GM21723 (cell line): ENCODE measurements at regions not wholly inside any gene's neighbourhood (a gene's known extent, or its start where the extent isn't known, plus 50 kb on each side); places are given as distances from the start of the nearest gene placed in this dataset.
"Not testable (repeated sequence)": the region's sequence is repeated elsewhere in the genome, so short reads cannot be mapped to it uniquely, and the experiment has no call there.

Source experiments
- ATAC-seq: cut with Tn5 transposase; IDR thresholded peaks from one replicate; pipeline ENCODE4 v1.9.1; 2021; ENCODE audit warnings: mild to moderate bottlenecking, moderate library complexity; ENCODE audit not compliant: unreplicated experiment

GRCh38 chr13:89515948-89516347 is 1831.5 kb upstream of the MIR17HG start:
- ATAC-seq: no peak

GRCh38 chr13:89518289-89519077 is 1829.0 kb upstream of the MIR17HG start:
- no peak for ATAC-seq

GRCh38 chr13:89520468-89520867 is 1827.0 kb upstream of the MIR17HG start:
- ATAC-seq: no peak

GRCh38 chr13:89521672-89522071 is 1825.8 kb upstream of the MIR17HG start:
- not testable (repeated sequence) for ATAC-seq

GRCh38 chr13:89541091-89542030 is 1806.1 kb upstream of the MIR17HG start:
- ATAC-seq: no peak

- ATAC-seq: no peak
These were observed 1796.5 kb upstream of the MIR17HG start for GRCh38 chr13:89550938-89551337.

- ATAC-seq: no peak
These were observed 1792.7 kb upstream of the MIR17HG start for GRCh38 chr13:89554801-89555200.

GRCh38 chr13:89565476-89566100 is 1781.9 kb upstream of the MIR17HG start:
- ATAC-seq: no peak

GRCh38 chr13:89567025-89567424 is 1780.5 kb upstream of the MIR17HG start:
- ATAC-seq: no peak

GRCh38 chr13:89568276-89568675 is 1779.2 kb upstream of the MIR17HG start:
- ATAC-seq: no peak

GRCh38 chr13:89568746-89569145 is 1778.7 kb upstream of the MIR17HG start:
- ATAC-seq: no peak

- ATAC-seq: no peak
These were observed 1775.8 kb upstream of the MIR17HG start for GRCh38 chr13:89571676-89572075.

GRCh38 chr13:89574077-89574476 is 1773.4 kb upstream of the MIR17HG start:
- no peak for ATAC-seq

- ATAC-seq: no peak
These were observed 1770.2 kb upstream of the MIR17HG start for GRCh38 chr13:89577301-89577700.

- no peak for ATAC-seq
These were observed 1763.3 kb upstream of the MIR17HG start for GRCh38 chr13:89584058-89584620.

GRCh38 chr13:89602655-89603054 is 1744.8 kb upstream of the MIR17HG start:
- no peak for ATAC-seq

GRCh38 chr13:89603187-89603586 is 1744.3 kb upstream of the MIR17HG start:
- no peak for ATAC-seq

- ATAC-seq: no peak
These were observed 1738.2 kb upstream of the MIR17HG start for GRCh38 chr13:89609318-89609717.

- ATAC-seq: no peak
These were observed 1737.2 kb upstream of the MIR17HG start for GRCh38 chr13:89610331-89610730.

GRCh38 chr13:89610881-89611280 is 1736.6 kb upstream of the MIR17HG start:
- no peak for ATAC-seq

- ATAC-seq: no peak
These were observed 1719.5 kb upstream of the MIR17HG start for GRCh38 chr13:89627996-89628395.
